ENCODE measurements at regions not wholly inside any gene's neighbourhood (a gene's known extent, or its start where the extent isn't known, plus 50 kb on each side); places are given as distances from the start of the nearest gene placed in this dataset.
"Not testable (repeated sequence)": the region's sequence is repeated elsewhere in the genome, so short reads cannot be mapped to it uniquely, and the experiment has no call there.

- DNase-seq = no peak
Measured at GRCh38 chr9:74036549-74037231, 460.4 kb upstream of the RORB start.

- no peak for DNase-seq
Measured at GRCh38 chr9:74037274-74037673, 459.9 kb upstream of the RORB start.

- DNase-seq = no peak
Measured at GRCh38 chr9:74041588-74041987, 455.5 kb upstream of the RORB start.

- DNase-seq = no peak
Measured at GRCh38 chr9:74044844-74045243, 452.3 kb upstream of the RORB start.

GRCh38 chr9:74056023-74056422 is 441.1 kb upstream of the RORB start:
- no peak for DNase-seq

GRCh38 chr9:74057051-74057450 is 440.1 kb upstream of the RORB start:
- not testable (repeated sequence) for DNase-seq

- no peak for DNase-seq
Measured at GRCh38 chr9:74064702-74065101, 432.4 kb upstream of the RORB start.

- no peak for DNase-seq
Measured at GRCh38 chr9:74066128-74066527, 431.0 kb upstream of the RORB start.

GRCh38 chr9:74066605-74067004 is 430.5 kb upstream of the RORB start:
- DNase-seq = no peak

GRCh38 chr9:74071502-74071901 is 425.6 kb upstream of the RORB start:
- no peak for DNase-seq

- no peak for DNase-seq
Measured at GRCh38 chr9:74073897-74074296, 423.2 kb upstream of the RORB start.

- no peak for DNase-seq
Measured at GRCh38 chr9:74078647-74079046, 418.5 kb upstream of the RORB start.

GRCh38 chr9:74080652-74081051 is 416.5 kb upstream of the RORB start:
- DNase-seq = not testable (repeated sequence)

GRCh38 chr9:74083681-74084433 is 413.3 kb upstream of the RORB start:
- no peak for DNase-seq

GRCh38 chr9:74085384-74086037 is 411.6 kb upstream of the RORB start:
- DNase-seq = not testable (repeated sequence)

GRCh38 chr9:74090921-74091320 is 406.2 kb upstream of the RORB start:
- DNase-seq = not testable (repeated sequence)

GRCh38 chr9:74092491-74092834 is 404.7 kb upstream of the RORB start:
- no peak for DNase-seq

GRCh38 chr9:74094037-74094436 is 403.1 kb upstream of the RORB start:
- DNase-seq = not testable (repeated sequence)

- no peak for DNase-seq
Measured at GRCh38 chr9:74094766-74095165, 402.4 kb upstream of the RORB start.

- DNase-seq = no peak
Measured at GRCh38 chr9:74095925-74096324, 401.2 kb upstream of the RORB start.

- no peak for DNase-seq
Measured at GRCh38 chr9:74096420-74096819, 400.7 kb upstream of the RORB start.

- no peak for DNase-seq
Measured at GRCh38 chr9:74100042-74100441, 397.1 kb upstream of the RORB start.

GRCh38 chr9:74102148-74102547 is 395.0 kb upstream of the RORB start:
- DNase-seq = not testable (repeated sequence)

GRCh38 chr9:74102702-74103101 is 394.4 kb upstream of the RORB start:
- no peak for DNase-seq

Data from OCI-M1 (cell line).